Spleen (tissue), 11 donors: ENCODE measurements at regions not wholly inside any gene's neighbourhood (a gene's known extent, or its start where the extent isn't known, plus 50 kb on each side); places are given as distances from the start of the nearest gene placed in this dataset.

Source experiments
- DNase-seq: peaks from one replicate; pipeline ENCODE4 v3.0.0-alpha.2; 2020
- H3K27ac ChIP-seq, 8 donors: fragments of 200-600 bp; sonication (generic) in 7 of 8; 1 replicate in 4 of 8; 2 replicates in 4 of 8; pipeline versions ENCODE4 v1.5.0 to v1.8.0; 2016 to 2021; ENCODE audit warnings: inconsistent platforms in 4 of 8, mild to moderate bottlenecking in 4 of 8, moderate library complexity in 1 of 8
- H3K27me3 ChIP-seq, 7 donors: fragments of 200-600 bp; sonication (generic) in 6 of 7; replicated peaks in 1 of 7; 1 replicate in 4 of 7; 2 replicates in 3 of 7; pipeline versions ENCODE4 v1.5.0 to v1.8.0; 2016 to 2021; ENCODE audit warnings: inconsistent platforms in 3 of 7, mild to moderate bottlenecking in 1 of 7
- H3K36me3 ChIP-seq, 6 donors: fragments of 200-600 bp; sonication (generic) in 5 of 6; 1 replicate in 4 of 6; 2 replicates in 2 of 6; pipeline versions ENCODE4 v1.5.0 to v1.8.0; 2016 to 2021; ENCODE audit warnings: inconsistent platforms in 2 of 6
- H3K4me1 ChIP-seq, 6 donors: fragments of 200-600 bp; sonication (generic) in 5 of 6; 1 replicate in 3 of 6; 2 replicates in 3 of 6; pipeline versions ENCODE4 v1.5.0 to v1.8.0; 2016 to 2021; ENCODE audit warnings: inconsistent platforms in 3 of 6
- H3K4me3 ChIP-seq, 8 donors: fragments of 200-600 bp; sonication (generic) in 7 of 8; 1 replicate in 4 of 8; 2 replicates in 4 of 8; pipeline versions ENCODE4 v1.5.0 to v1.8.0; 2016 to 2021; ENCODE audit warnings: inconsistent platforms in 4 of 8, mild to moderate bottlenecking in 4 of 8, moderate library complexity in 2 of 8
- H3K9me3 ChIP-seq, 8 donors: fragments of 200-600 bp; sonication (generic) in 7 of 8; 1 replicate in 4 of 8; 2 replicates in 4 of 8; pipeline versions ENCODE4 v1.5.0 to v1.8.0; 2016 to 2021; ENCODE audit warnings: inconsistent platforms in 4 of 8
- POLR2A ChIP-seq, 3 donors: fragments of 450-650 bp; IDR thresholded peaks; one replicate each; pipeline ENCODE4 v1.5.1; 2017; ENCODE audit warnings: antibody characterized with exemption in 3 of 3, mild to moderate bottlenecking in 1 of 3
- POLR2AphosphoS5 ChIP-seq, 3 donors: sonication (generic); formaldehyde crosslinking; IDR thresholded peaks; one replicate each; pipeline ENCODE4 v1.5.1; 2017; ENCODE audit warnings: antibody characterized with exemption in 3 of 3
- whole genome bisulfite sequencing, 5 donors: extraction: QIAGEN DNeasy Blood & Tissue Kit in 3 of 5; methylation state at CpG; one replicate each; pipeline versions ENCODE4 v1.1.5 to v1.1.7; 2013 to 2018; 5-methylcytosine and 5-hydroxymethylcytosine counted together
- intact Hi-C: fragments of 100-400 bp; cut with DNase I; formaldehyde crosslinking; loops from one replicate; pipeline ENCODE4 v1.15.0; 2023; ENCODE audit warnings: low total_unique reads
- TF ChIP-seq, protein P1 (sequence below), 11 experiments: fragments of 200-600 bp in 7 of 11; fragments of 450-650 bp in 4 of 11; sonication (generic) in 4 of 11; IDR thresholded peaks in 8 of 11; conservative IDR thresholded peaks in 3 of 11; 1 replicate in 7 of 11; 2 replicates in 4 of 11; pipeline versions ENCODE4 v1.4.0 to v1.8.0; 2016 to 2021; ENCODE audit warnings: antibody characterized with exemption in 11 of 11, inconsistent platforms in 4 of 11, mild to moderate bottlenecking in 1 of 11
- donor health status: healthy with polysubstance abuse.
- donor health status: DM: no; HTN: no; CAD: no; lungs with moderate emphysema.
- donor health status: DM: no; HTN: no; CAD: no.
- donor health status: Bipolar disorder and iron deficiency.
- donor health status: healthy.
- donor health status: DM: no; HTN: no; CAD: no.
- donor health status: DM: yes; HTN: yes; CAD: no.

DNA sequence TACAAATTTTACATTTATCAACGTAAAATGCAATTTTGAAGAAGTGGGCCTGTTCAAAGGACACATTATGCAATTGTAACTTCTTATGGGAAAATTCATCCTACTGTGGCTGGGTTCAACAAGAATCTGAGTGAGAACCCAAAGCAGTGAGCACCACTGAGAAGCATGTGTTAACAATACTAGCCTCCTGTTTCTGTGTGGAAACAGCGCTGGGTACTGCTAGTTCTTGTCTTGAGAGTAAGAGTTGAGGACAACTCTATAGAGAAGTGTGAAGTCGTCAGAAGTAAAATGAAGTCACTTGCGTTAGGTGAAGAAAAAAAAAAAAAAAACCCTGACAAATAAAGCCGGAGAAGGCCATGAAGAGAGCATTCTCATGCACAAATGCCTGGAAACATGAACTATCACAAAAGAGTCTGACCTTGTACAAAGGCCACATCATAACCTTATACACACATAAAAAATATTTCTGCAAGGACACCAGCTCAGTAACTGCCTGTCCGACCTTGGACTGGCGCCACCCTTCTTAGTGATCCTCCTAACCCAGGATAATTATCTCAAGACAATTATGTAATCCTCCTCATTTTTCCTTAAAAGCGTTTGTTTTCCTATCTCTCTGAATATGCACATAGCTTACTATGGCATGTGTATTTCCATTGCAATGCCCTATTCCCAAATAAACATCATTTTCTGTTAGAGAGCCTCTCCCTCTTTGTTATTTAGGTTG is 554.9 kb downstream of the HTR7 start:
- Histone ChIP-seq H3K27me3 (no peaks in the 10 kb centered on the region), H3K36me3 (no peaks in the 10 kb centered on the region), H3K9me3 (peaks cover 0 to 3% (median 0%) of the 10 kb centered on the region in 8 donors), H3K4me3 (no peak overlapping the region), H3K27ac (no peak overlapping the region), H3K4me1 (peaks cover 0 to 3% (median 0%) of the 10 kb centered on the region in 6 donors)
- no peak for DNase-seq
- intact Hi-C loops, result no loop called here
- 67 to 81% (median 68%) methylated on average over 8 of the region's 8 CpGs for WGBS, 5 donors
- no peak for TF ChIP-seq POLR2AphosphoS5 (IDR thresholded peaks at IDR 0.05)
- no peak for TF ChIP-seq POLR2A (IDR thresholded peaks at IDR 0.05)
- TF ChIP-seq, protein P1, sequence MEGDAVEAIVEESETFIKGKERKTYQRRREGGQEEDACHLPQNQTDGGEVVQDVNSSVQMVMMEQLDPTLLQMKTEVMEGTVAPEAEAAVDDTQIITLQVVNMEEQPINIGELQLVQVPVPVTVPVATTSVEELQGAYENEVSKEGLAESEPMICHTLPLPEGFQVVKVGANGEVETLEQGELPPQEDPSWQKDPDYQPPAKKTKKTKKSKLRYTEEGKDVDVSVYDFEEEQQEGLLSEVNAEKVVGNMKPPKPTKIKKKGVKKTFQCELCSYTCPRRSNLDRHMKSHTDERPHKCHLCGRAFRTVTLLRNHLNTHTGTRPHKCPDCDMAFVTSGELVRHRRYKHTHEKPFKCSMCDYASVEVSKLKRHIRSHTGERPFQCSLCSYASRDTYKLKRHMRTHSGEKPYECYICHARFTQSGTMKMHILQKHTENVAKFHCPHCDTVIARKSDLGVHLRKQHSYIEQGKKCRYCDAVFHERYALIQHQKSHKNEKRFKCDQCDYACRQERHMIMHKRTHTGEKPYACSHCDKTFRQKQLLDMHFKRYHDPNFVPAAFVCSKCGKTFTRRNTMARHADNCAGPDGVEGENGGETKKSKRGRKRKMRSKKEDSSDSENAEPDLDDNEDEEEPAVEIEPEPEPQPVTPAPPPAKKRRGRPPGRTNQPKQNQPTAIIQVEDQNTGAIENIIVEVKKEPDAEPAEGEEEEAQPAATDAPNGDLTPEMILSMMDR (IDR thresholded peaks at IDR 0.05 in 8 of 11, conservative IDR thresholded peaks at IDR 0.05 in 3 of 11), result no peak

DNA sequence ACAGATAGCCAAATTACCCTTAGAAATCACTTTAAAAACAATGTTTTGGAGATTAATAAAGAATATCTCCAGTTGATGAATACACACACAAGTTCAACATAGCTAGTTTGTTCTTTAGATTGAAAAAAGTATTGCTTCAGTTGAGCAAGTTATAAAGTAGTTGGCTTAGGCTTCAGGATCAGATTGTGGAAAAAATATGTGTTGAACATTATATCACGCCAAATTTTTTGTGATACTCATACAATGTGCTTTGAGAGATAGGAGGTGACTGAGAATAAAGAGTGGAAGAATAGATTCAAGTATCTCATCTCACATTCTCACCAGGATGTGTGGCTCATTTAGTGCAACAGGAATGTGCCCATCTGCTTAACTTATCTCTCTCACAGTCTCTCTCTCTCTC is 553.3 kb downstream of the HTR7 start:
- intact Hi-C loops, result no loop called here
- WGBS, 5 donors, result 0 to 41% (median 0%) methylated on average over 1 of the region's 1 CpG
- H3K36me3 ChIP-seq, result no peaks in the 10 kb centered on the region
- no peak overlapping the region for H3K4me3 ChIP-seq
- no peak for TF ChIP-seq POLR2AphosphoS5 (IDR thresholded peaks at IDR 0.05)
- no peak for TF ChIP-seq POLR2A (IDR thresholded peaks at IDR 0.05)
- TF ChIP-seq, protein P1 (IDR thresholded peaks at IDR 0.05 in 8 of 11, conservative IDR thresholded peaks at IDR 0.05 in 3 of 11), result no peak
- H3K4me1 ChIP-seq, result peaks cover 0 to 3% (median 0%) of the 10 kb centered on the region in 6 donors
- no peak for DNase-seq
- H3K27me3 ChIP-seq, result no peaks in the 10 kb centered on the region
- H3K9me3 ChIP-seq, result peaks cover 0 to 10% (median 5%) of the 10 kb centered on the region in 8 donors
- H3K27ac ChIP-seq, result no peak overlapping the region

DNA sequence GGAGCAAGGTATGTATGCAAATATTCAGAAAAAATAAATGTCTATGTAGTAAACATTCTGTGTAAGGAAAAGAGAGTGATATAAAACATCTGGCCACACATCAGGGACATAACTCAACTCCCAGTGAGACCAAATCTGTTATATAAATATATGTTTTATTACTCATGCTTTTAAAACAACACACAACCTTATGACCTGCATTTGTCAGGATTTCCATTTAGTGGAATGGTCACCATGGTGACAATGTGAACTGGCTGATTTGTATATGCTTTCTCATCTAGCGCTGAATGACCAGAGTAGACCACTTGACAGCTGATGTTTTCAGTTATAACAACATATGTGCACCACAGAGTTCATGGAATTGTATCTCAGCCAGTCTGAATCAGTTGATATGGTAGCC is 551.7 kb downstream of the HTR7 start:
- TF ChIP-seq POLR2A (IDR thresholded peaks at IDR 0.05) (no peak), POLR2AphosphoS5 (IDR thresholded peaks at IDR 0.05) (no peak)
- TF ChIP-seq, protein P1 (IDR thresholded peaks at IDR 0.05 in 8 of 11, conservative IDR thresholded peaks at IDR 0.05 in 3 of 11), result no peak
- Histone ChIP-seq H3K36me3 (no peaks in the 10 kb centered on the region), H3K9me3 (peaks cover 0 to 16% (median 6%) of the 10 kb centered on the region in 8 donors), H3K4me3 (no peak overlapping the region), H3K27ac (no peak overlapping the region), H3K27me3 (no peaks in the 10 kb centered on the region), H3K4me1 (peaks cover 0 to 3% (median 0%) of the 10 kb centered on the region in 6 donors)
- intact Hi-C loops, result no loop called here
- DNase-seq, result no peak
- 78 to 96% (median 81%) methylated on average over 1 of the region's 1 CpG for WGBS, 5 donors

DNA sequence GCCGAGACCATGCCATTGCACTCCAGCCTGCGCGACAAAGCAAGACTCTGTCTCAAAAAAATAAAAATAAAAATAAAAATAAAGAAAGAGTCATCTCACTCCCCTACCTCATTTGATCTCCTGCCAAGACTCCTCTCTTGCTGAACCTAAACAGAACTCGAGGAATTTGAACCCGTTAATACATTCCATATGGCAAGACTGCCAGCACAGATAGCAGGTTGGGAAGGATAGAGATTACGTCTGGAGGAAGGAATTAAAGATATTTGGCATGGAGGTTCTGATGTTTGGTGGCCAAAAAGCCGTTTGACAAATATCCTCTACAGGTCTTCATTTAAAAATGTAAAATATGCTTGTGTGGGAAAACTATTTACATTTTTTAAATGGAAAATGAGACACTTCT is 549.6 kb downstream of the HTR7 start:
- 74 to 83% (median 76%) methylated on average over 7 of the region's 7 CpGs for WGBS, 5 donors
- no peaks in the 10 kb centered on the region for H3K27me3 ChIP-seq
- no peak for DNase-seq
- H3K4me3 ChIP-seq, result no peak overlapping the region
- intact Hi-C loops, result no loop called here
- H3K4me1 ChIP-seq, result no peaks in the 10 kb centered on the region
- no peak overlapping the region for H3K27ac ChIP-seq
- H3K36me3 ChIP-seq, result no peaks in the 10 kb centered on the region
- TF ChIP-seq, protein P1 (IDR thresholded peaks at IDR 0.05 in 8 of 11, conservative IDR thresholded peaks at IDR 0.05 in 3 of 11), result no peak
- TF ChIP-seq POLR2AphosphoS5 (IDR thresholded peaks at IDR 0.05) (no peak), POLR2A (IDR thresholded peaks at IDR 0.05) (no peak)
- peaks cover 0 to 20% (median 6%) of the 10 kb centered on the region in 8 donors for H3K9me3 ChIP-seq
